ENCODE measurements at regions not wholly inside any gene's neighbourhood (a gene's known extent, or its start where the extent isn't known, plus 50 kb on each side); places are given as distances from the start of the nearest gene placed in this dataset.
"Not testable (repeated sequence)": the region's sequence is repeated elsewhere in the genome, so short reads cannot be mapped to it uniquely, and the experiment has no call there.

DNA sequence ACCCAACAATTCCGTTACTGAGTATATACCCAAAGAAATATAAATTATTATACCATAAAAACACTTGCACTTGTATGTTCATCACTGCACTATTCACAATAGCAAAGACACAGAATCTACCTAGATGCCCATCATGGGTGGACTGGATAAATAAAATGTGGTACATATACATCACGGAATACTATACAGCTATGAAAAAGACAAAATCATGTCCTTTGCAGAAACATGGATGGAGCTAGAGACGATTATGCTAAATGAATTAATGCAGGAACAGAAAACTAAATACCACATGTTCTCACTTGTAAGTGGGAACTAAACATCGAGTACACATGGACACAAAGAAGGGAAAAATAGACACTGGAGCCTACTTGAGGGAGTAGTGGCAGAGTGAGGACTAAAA, 185.3 kb downstream of the PYDC2 start:
- DNase-seq (ENCODE audit: low read depth), result no peak

DNA sequence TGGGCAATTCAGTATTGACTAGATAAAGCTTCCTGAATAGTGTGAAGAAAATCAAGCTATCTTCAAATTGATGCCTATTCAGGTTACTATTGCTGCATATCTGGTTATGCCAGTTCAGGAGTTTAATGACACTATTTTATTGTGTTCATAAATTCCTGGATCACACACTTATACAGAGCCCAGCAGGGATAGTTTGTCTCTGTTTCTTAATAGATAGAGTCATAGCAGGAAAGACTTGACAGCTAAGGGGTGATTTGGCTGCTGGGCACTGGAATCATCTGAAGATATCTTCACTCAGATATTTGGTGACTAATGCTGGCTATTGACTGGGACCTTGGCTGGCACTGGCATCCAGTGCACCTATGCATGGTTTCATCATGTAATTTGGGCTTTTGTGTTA, 187.8 kb downstream of the PYDC2 start:
- no peak for DNase-seq (ENCODE audit: low read depth)

- no peak for DNase-seq (ENCODE audit: low read depth)
Observed at GRCh38 chr3:191649626-191650025, 188.7 kb downstream of the PYDC2 start.

DNA sequence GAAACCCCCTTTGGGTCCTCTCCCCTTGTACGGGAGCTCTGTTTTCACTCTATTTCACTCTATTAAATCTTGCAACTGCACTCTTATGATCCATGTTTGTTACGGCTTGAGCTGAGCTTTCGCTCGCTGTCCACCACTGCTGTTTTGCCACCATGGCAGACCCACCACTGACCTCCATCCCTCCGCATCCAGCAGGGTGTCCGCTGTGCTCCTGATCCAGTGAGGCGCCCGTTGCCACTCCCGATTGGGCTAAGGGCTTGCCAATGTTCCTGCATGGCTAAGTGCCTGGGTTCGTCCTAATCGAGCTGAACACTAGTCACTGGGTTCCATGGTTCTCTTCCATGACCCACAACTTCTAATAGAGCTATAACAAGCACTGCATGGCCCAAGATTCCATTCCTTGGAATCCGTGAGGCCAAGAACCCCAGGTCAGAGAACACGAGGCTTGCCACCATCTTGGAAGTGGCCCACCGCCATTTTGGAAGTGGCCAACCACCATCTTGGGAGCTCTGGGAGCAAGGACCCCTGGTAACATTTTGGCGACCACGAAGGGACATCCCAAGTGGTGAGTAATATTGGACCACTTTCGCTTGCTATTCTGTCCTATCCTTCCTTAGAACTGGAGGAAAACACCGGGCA, 197.9 kb downstream of the PYDC2 start:
- not testable (repeated sequence) for DNase-seq (ENCODE audit: low read depth)

DNA sequence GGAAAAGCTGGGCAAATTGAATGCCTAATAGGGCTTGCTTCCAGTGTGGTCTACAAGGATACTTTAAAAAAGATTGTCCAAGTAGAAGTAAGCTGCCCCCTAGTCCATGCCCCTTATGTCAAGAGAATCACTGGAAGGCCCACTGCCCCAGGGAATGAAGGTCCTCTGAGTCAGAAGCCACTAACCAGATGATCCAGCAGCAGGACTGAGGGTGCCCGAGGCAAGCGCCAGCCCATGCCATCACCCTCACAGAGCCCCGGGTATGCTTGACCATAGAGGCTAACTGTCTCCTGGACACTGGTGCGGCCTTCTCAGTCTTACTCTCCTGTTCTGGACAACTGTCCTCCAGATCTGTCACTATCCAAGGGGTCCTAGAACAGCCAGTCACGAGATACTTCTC, 201.2 kb downstream of the PYDC2 start:
- not testable (repeated sequence) for DNase-seq (ENCODE audit: low read depth)

GRCh38 chr3:191680989-191681597, 220.1 kb downstream of the PYDC2 start:
- DNase-seq (ENCODE audit: low read depth), result no peak

GRCh38 chr3:191682961-191683360, 222.0 kb downstream of the PYDC2 start:
- peak; percentile 6 for DNase-seq (ENCODE audit: low read depth)

DNA sequence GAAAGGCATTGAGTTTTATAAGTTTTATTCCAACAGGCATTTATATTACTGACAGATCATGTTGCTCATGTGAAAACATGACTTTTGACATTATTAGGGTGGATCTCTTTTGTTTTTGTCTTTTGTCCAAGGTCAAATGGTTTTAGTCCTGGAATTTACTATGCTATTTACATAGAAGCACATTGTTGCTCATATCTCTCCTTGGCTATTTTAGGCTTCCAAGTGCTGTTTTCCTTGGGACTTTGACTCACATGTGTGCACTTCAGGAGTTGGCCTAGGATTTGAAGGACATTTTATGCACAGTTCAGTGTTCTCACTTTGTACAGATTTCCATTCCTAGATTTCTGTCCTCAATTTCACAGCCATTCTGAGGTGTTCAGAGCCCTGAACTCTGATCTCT, 225.7 kb downstream of the PYDC2 start:
- no peak for DNase-seq (ENCODE audit: low read depth)

GRCh38 chr3:191688756-191689433, 227.9 kb downstream of the PYDC2 start:
- DNase-seq (ENCODE audit: low read depth), result no peak

- not testable (repeated sequence) for DNase-seq (ENCODE audit: low read depth)
Observed at GRCh38 chr3:191691184-191691583, 230.2 kb downstream of the PYDC2 start.

- DNase-seq (ENCODE audit: low read depth), result no peak
Observed at GRCh38 chr3:191695131-191695814, 234.3 kb downstream of the PYDC2 start.

GRCh38 chr3:191695815-191696153, 234.8 kb downstream of the PYDC2 start:
- DNase-seq (ENCODE audit: low read depth), result no peak

GRCh38 chr3:191696348-191696747, 235.4 kb downstream of the PYDC2 start:
- no peak for DNase-seq (ENCODE audit: low read depth)

DNA sequence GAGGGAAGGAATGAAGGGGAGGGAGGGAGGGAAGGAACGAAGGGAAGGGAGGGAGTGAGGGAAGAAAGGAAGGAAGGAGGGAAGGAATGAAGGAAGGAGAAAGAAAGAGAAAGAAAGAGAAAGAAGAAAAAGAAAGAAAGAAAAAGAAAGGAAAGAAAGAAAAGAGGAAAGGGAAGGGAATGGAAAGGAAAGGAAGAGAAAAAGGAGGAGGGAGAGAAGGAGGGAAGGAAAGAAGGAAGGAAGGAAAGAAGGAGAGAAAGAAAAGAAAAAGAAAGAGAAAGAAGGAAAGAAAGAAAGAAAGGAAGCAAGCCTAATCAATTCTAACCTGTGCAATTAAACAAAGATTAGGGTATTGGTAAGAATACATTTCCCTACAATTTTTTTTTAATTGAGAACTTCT, 238.6 kb downstream of the PYDC2 start:
- no peak for DNase-seq (ENCODE audit: low read depth)

GRCh38 chr3:191702121-191702520, 241.2 kb downstream of the PYDC2 start:
- no peak for DNase-seq (ENCODE audit: low read depth)

DNA sequence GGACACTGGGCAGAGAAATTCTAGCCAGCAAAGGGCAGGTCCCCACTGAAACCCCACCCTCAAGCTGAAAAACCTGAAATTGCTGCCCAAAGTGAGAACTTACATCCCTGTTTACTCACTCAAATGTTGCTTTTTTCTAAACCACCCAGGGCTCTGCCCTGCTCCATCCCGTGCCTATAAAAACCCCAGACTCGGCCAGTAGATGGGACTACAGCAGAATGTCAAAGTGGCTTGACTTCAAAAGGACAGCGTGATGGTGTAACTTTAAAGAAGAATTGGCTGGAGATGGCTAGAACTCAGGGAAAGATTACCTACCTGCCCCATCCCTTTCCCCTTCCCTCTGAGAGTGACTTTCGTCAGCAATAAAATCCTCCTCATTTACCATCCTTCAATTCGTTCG, 246.9 kb downstream of the PYDC2 start:
- no peak for DNase-seq (ENCODE audit: low read depth)

- no peak for DNase-seq (ENCODE audit: low read depth)
Observed at GRCh38 chr3:191715585-191715984, 254.6 kb downstream of the PYDC2 start.

DNA sequence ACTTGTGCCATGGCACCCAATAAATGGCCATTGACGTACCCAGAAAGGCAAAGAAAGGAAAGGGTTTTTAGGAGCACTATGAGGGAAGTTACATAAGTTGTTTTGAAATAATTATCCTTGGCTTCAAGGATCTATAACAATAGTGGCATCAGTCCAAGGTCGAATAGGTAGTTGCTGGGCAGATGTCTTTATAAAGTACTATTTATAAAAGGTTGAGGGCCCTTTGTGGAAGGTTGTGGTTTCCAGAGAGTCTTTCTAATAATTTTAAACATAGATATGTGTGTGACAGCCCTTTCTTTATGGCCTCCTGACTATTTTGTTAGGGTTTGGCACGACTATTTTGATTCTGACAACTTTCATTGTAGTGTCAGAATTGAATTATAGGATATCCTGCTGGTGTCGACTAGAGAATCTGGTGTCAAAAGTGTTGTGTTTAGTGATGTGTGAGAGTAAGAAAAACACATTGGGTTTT, 260.5 kb downstream of the PYDC2 start:
- no peak for DNase-seq (ENCODE audit: low read depth)

GRCh38 chr3:191721990-191722389, 261.0 kb downstream of the PYDC2 start:
- no peak for DNase-seq (ENCODE audit: low read depth)

GRCh38 chr3:191727338-191727737, 266.4 kb downstream of the PYDC2 start:
- no peak for DNase-seq (ENCODE audit: low read depth)

DNA sequence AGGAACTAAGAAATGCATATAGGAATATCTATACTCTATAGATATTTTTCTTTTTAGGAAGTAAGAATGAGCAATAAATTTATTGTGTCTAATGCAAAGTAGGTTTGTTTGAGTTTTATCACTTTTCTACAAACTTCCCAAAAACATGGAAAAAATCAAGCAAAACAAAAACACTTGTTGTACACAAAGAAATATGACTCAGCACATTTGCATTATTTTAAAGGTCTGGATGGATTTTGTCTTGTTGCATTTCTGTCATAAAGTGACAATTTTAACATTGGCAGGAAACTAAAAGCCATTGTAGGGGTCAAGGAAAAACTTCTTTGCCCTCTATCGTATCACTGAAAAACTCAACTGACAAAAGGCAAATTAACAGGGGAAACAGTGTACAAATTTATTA, 267.2 kb downstream of the PYDC2 start:
- no peak for DNase-seq (ENCODE audit: low read depth)

DNA sequence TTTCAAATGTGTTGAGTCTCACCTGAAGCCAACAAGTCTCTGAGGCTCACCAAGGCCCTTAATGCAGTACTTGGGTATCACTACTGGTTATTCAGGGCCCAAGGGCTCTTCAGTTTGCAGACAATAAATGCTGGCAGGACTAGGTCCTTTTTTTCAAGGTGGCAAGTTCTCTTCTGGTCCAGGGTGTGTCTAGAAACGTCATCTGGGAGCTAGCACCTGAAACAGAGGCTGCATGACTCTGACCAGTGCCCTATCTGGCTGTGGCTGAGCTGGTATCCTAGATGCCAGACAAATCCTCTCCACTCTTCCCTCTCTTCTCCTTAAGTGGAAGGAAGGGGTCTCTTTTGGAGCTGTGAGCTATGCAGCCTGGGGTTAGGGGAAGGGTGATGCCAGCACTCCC, 276.8 kb downstream of the PYDC2 start:
- DNase-seq (ENCODE audit: low read depth), result no peak

- DNase-seq (ENCODE audit: low read depth), result no peak
Observed at GRCh38 chr3:191740712-191741111, 279.7 kb downstream of the PYDC2 start.

All from forelimb muscle (tissue), 1 donor.